Middle frontal gyrus (tissue), 1 donor: ENCODE measurements at regions not wholly inside any gene's neighbourhood (a gene's known extent, or its start where the extent isn't known, plus 50 kb on each side); places are given as distances from the start of the nearest gene placed in this dataset.

ENCODE experiments used
- DNase-seq: peaks from one replicate; pipeline ENCODE4 v3.0.0-alpha.2; 2015; ENCODE audit warnings: low spot score; ENCODE audit errors: extremely low spot score

DNA sequence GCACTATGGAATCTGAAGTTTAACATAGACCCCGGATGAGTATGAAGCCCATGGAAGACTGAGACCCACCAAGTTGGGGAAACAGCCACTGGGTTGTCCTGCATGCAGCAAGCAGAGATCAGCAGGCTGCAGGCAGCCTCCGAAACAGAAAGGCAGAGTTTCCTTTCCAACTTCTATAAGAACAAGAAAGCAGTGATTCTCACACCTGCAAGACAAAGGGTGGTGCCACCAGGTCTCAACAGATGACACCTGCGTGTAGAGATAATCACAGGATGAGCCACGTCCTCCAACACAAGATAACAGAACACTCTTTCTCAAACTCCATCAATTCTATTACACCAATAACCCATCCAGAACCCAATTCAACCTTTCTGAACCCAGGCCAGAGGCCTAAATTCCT lies 457.9 kb downstream of the FOXO1 start:
- DNase-seq = no peak

DNA sequence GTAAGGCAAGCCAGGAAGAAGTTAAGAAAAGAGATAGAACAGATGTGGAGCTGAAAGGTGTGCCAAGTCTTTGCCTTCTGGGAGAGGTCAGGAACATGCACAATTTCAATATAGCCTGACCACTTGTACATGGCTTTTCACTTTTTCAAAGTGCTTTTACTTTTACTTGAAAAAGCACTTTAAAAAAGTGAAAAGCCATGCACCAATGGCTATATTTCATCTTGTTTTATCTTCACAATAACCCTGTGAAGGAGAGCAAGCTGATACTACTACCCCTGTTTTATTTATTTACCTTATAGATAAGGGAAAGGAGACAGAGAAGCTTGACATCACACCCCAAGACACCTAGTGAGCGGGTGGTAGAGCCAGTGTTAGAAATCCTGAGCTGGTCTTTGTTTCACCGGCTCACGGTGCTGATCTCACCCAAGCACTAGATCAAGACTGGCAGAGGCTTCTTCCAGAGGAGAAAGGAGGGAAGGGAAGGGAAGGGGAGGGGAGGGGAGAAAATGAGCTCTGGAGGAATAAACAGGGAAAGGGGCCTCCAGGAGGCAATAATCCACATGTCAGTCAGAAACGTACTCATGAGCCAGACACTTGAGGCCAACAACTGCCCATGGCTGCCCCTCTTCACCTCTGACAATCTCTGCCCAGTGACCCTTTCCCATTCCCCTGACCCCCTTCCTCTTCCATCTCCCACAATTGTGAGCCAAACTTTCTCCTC lies 455.4 kb downstream of the FOXO1 start:
- DNase-seq = no peak

DNA sequence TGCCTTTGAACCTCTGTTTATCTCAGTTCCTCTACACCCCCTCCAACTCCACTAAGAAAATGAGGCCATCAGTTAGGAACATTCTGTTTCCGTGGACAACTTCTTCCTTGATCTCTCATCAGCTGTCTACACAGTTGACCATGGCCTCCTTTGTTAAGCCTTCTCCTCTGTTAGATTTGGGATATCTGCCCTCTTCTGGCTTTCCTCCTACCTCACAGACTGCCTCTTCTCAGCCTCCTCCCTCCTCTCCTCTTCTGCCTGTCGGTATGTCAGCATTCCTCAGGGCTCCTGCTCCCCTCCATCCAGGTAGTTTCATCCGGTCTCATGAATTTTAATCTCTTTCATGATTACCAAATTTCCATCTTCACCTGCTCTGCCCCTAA lies 454.9 kb downstream of the FOXO1 start:
- no peak for DNase-seq

DNA sequence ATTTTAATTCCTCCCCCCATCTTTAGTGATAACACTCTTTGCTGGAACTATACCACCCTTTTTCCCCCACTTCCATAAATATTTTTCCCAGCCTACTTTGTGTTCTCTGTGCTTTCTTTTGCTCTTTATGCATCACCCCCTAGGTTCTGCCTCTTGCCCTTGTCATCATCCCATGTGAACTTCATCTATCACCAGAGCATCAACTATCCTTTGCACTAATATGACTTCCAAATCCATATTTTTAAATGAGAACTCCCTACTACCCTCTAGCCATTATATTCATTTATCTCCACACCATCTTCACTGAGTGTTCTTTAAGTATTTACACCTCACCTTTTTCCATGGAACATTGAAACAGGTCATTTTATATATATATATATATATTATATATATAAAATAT lies 452.7 kb downstream of the FOXO1 start:
- DNase-seq = no peak

DNA sequence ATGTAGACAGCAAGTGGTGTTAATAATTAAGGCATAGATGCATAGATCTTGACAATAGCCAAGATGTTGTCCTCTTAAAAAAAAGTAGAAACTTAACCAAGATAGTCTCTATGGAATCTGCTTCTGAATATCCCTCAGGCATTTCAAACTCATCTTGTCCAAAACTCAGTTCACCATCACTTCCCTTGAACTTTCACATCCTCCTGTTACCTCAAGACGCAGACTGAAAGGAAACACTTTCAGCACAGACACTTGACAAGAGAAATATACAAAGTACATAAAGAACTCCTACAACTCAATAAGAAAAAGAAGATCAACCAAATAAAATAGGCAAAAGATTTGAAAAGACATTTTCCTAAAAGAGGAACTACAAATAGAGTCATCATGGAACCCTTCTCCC lies 451.1 kb downstream of the FOXO1 start:
- no peak for DNase-seq

DNA sequence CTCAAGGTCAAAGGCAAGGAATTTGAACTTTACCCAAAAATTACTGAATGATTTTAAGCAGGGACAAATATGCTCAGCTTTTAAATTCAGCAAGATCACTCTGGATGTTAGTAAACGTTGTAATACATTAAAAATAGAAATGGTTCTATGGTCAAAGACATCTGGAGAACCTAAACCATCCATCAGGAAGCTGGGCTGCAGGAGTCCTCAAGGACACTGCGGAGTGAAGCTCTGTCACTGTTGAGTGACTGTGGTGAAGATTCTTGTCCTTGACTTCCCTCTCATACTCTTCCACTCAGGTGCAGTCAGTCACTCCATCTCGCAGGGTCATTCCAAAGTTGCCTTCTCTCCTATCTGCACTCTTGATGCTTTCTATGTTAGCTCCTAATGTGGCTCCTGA lies 450.7 kb downstream of the FOXO1 start:
- no peak for DNase-seq

DNA sequence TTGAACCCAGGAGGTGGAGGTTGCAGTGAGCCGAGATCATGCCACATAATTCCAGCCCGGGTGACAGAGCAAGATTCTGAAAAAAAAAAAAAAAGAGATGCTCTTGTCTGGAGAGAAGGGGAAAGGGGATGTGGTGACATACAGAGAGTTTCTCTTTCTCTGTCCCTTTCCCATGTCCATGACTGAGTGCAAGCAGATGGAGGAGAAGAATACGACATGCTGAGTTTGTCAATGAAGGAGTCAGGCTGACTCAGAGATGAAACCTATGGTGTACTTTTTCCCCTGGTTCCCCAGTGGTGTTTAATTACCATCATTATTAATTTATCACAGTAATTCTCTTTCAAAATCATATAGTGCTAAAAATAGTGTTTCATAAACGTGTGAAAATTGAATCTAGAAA lies 448.8 kb downstream of the FOXO1 start:
- DNase-seq = no peak

DNA sequence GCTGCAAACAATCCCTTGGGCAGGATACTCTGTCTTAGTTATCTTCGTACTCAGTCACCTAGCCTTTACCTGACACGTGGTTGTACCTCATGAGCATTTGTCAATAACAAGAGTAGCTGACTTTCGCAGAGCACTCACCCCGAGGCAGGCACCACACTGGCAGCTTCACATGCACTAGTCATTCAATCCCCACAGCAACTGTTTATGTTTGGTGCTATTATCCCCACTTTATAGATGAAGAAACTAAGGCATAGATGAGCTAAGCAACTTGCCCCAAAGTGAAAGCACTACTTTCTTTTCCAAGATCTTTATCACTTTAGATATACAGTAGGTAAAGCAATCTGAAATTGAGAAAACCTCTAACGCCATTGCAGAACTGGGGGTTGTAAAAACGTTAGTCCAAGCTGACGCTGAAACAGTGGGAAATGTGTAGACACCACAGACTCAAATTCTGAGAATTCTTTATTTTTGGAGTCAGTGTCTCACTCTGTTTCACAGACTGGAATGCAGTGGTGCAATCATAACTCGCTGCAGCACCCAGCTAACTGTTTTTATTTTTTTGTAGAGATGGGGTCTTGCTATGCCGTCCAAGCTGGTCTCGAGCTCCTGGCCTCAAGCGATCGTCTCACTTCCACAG lies 446.0 kb downstream of the FOXO1 start:
- DNase-seq = no peak

DNA sequence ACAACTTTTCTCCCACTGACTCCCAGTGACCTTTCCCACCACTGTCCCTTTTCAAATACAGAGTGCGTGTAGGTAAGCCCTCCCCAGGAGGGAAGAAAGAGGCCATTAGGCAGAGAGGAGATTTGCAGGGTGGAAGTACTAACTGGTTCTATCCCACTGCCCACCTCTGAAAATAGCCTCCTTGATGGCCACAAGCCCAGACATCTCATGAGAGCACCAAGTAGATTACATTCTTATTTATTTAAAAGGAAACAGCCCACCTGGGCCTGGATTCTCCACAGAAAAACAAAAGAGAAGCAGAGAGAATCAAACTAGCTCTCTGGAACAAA lies 445.3 kb downstream of the FOXO1 start:
- no peak for DNase-seq

DNA sequence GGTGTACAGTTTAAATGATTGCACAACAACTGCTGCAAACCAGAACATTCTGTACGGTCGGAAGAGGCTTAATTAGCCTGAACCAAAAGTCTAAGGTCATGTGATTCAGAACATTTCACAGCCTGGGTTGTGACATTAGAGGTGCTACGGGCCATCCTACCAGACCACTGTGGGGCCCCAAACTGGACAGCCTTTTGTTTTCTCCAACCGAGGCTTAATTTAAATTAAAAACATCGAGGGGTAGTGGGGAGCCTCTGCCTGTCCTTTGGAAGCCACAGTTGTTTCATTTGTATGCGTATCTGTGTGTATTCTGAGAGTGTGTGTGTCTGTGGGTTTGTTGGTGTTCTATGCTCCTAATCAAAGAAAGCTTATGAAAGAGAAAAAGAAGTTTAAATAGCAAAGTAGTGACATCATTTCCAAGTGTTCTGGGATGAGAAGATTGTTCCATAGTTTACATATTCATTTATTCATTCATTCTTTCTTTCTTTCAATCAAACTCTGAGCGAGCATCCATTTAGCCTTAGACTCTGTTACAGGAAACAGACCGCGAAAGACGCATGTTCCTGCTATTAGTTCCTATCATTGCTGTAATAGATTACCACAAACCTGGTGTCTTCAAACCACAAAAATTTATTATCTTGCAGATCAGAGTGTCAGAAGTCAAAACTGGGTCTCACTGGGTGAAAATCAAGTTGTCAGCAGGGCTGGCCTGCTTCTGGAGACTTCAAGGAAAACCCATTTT lies 444.8 kb downstream of the FOXO1 start:
- DNase-seq = no peak

DNA sequence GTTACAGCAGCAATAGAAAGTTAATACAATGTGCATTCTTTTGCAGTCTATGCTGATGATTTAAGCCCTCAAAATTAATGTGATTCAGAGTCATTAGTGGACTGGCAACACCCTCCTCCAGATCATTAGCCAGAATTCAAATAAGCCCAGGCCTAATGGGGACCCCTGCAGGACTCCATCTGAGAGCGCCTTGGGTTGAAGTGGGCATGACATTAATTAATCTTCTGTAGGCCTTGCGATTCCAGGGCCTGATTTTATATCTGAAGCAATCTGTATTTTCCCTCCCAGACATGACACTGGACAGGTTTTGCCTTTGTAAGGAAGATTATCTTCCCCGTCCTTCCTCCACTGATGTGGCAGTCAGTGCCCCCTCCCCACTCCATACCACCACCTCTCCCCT lies 442.9 kb downstream of the FOXO1 start:
- DNase-seq = no peak

DNA sequence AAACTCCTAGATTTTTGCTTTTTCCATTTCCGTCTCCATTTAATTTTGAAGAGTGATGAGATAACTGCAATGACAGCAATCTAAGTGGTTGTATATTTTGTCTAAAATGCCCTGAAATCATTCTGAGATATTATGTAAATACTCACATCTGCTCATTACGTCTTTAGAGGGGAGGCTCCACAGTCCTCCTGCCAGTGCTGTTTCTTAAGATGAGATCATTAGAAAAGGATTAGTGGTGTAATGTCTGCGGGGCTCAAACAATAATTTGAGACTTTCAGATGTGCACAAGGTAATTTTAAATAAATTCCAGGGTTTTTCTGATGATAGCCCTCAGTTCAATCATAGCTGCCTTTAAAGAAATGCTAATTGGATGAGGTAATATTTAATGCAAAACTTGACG lies 437.9 kb downstream of the FOXO1 start:
- DNase-seq = no peak

DNA sequence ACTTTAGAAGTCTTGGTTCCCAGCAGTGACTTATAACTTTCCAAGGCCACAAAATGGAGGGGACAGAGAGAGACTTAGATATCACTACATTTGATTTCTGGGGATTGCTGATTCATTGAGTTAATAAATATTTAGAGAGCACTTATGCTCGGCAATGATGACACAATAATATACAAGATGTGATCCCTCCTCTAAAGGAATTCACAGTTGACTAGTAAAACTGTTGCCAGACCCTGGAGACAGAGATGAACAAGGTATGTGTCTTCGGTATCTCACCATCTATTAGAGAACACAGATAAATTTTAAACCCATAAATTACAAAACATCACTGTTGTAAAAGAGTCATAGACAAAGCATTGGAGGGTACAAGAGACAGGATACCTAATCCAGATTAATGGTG lies 437.5 kb downstream of the FOXO1 start:
- DNase-seq = no peak

DNA sequence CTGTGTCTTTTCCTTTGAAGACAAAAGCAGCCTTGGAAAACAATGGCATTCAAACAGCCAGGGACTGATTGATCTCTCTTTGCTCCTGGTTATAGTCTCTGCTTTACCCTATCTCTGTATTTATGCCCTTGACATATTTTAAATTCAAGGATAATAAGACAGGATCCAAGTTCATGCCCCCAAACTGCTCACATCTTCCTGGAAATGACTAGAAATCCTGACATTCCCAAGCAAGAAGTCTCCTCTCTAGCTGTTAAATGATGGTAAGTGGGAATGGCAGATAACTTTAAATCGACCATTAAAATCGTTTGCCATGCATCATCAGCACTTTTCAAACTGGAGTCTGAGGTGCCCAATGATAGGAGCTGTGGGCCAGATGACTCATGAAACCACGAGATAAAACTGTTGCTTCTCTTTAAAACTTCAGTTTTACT lies 435.6 kb downstream of the FOXO1 start:
- DNase-seq = no peak

DNA sequence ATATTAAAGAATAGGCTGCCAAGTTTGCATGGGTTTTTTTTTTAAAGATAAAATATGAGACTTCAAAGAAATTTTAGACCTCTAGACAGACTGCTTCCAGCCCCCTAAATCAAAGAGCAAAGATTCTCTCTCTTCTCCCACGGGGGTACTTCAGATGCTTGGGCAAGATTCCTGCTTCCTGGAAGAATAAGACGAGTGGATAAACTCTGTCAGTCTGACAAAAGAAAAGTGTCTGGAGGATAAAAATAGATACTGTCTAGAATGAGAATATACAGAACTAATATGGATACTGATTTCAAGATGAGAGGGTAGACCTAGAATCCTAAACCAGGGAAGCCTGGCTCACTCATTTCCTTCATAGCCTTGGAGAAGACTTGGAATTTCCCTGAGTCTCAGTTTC lies 435.1 kb downstream of the FOXO1 start:
- no peak for DNase-seq

DNA sequence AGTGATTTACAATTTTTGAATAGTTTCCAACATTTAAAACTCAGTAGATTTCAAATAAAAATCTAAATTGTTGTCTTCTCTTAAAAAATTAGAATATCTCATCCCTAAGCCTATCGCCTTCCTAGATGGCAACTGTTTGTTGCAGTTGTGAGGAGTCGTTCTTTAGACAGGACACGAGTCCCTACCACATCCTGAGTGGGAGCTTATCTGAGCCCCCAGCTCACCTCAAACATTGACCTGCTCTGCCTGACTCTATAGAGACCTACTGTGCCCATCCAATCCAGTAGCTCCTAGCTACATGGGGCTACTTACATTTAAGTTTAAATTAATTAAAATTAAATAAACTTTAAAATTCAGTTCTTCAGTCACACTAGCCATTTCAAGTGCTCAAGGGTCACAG lies 434.7 kb downstream of the FOXO1 start:
- DNase-seq = no peak

DNA sequence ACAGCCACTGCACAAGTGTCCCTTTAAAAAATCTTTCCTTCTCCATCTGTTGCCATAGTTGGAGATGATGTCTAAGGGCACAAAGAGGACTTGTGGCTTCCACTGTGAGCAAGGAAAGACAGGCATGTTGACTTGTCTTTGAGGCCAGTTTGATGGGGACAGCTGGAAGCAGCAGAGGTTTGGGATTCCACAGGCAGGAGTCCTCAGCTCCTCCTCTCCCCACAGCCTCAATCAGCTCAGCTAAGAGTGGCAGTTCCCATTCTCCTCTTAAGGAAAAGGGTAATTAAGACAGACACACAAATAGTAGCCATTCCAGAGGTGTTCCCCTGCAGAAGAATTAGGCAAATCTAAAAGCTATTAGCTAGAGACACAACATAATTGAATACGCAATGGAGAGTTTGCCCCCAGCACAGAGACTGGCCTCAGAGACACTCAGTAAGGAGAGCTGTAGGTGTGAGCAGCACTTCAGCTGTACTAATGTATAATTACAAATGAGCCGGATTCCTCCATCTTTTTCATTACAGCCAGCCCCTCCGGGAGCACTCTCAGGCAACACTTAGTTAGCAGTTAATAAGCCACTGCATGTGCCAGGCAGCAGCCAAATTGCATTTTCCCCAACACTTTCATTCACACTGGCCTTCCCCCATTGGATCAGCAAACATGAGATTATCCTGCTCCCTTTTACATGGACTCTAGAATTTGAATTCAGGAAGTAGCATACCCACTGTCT lies 434.0 kb downstream of the FOXO1 start:
- no peak for DNase-seq

DNA sequence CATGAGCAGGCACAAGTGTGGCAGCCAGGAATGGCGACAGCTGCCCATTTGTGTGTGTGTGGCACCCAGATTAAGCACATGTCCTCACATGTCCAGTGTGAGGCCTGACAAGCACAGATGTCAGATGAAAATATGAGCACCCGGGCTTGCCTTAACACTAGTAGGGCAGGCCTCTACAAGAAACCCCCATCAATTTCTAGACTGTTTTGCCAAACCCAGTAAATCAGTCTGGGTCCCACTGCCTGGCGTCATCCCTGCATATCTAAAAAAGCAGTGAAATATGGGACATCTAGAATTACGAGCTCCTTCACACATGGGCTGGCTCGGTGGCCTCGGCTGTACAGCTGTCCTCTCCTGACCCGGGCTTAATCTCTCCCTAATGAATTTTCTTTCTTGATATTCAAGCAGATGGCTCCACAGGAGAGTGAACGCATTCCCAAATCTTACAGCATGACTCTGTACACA lies 432.7 kb downstream of the FOXO1 start:
- DNase-seq = no peak

DNA sequence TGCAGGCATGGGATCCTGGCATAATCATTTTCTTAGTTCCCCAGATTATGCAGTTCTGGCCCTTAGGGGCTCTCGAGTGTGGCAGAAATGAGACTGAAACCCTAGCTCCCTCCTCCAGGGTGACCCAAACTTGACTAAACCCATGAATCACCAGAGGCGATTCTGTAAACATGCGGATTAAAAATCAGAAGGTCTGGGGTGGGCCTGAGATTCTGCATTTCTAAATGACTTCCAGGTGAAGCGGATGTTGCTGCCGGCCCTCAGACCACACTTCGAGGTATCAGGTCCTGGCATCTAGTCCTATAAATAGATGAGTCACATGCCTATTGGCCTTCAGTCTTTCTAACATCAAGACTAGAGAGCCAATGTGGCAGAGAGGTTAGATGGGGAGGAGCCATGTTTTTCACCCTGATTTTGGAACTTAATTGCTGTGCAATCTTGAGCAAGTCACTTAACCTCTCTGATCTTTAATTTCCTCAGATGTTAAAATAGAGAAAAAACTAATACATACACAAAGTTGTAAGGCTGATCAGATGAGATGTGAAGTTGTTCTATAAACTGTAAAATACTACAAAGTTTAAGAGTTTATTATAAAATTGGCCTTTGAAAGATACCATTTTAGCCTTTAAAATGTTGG lies 431.2 kb downstream of the FOXO1 start:
- DNase-seq = no peak

DNA sequence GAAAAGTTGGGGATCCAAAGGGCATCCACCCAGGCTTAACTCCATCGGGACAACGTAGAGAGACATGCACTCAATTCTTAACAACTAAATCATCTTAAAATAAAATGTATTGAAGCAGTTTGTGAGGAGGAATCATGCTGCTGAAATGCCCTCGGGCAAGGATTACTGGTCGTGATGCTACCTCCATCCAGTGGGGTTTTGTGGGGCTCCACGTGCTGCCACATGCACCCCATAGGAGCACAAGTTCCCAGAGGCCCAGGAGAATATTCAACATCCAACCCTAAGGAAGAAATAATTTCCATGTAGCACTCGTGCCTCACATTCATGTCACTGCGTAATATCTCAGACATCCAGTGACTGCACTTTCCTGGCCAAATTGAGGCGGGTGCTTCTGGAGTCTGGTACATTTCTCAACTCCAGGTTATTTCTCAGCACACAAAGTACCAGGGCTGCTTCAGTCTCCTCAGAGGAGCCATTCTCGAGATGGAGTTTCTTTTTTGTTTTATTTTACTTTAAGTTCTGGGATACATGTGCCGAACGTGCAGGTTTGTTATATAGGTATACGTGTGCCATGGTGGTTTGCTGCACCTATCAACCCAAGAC lies 429.8 kb downstream of the FOXO1 start:
- DNase-seq = no peak

DNA sequence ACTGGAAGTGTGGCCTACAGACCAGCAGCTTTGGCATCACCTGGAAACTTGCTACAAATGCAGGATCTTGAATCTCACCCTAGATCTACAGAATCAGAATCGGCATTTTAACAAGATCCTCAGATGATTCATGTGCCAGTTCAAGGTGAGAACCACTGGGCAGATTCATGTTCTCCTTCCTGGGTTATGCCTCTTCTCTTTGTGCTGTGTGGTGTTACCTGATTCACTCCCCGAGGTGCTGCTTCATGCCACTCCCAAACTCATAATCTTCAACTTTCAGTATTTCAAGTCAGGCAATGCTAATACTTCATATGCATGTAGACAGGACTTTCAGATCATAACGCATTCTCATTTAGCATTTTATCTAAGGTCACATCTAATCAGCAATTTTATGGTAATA lies 427.7 kb downstream of the FOXO1 start:
- no peak for DNase-seq
